OCI-LY7 (cell line): ENCODE measurements at regions not wholly inside any gene's neighbourhood (a gene's known extent, or its start where the extent isn't known, plus 50 kb on each side); places are given as distances from the start of the nearest gene placed in this dataset.

Source experiments
- BruUV-seq: library from RNA; stranded (reverse); fragments of 400-500 nt; replicated peaks from 2 replicates; lab custom pipeline; 2021; lab: Mats Ljungman, UMichigan
- CTCF ChIA-PET: fragments of 300-600 bp; sonication (Branson Sonifier 250); formaldehyde crosslinking; loops from one replicate; lab custom pipeline; 2022; ENCODE audit warnings: antibody characterized with exemption; ENCODE audit not compliant: unreplicated experiment; lab: Charles Lee
- POLR2A ChIA-PET: fragments of 300-600 bp; sonication (Branson Sonifier 250); formaldehyde crosslinking; loops from one replicate; lab custom pipeline; 2022; ENCODE audit warnings: antibody characterized with exemption; lab: Charles Lee
- DNase-seq: peaks from one replicate; pipeline ENCODE4 v3.0.0-alpha.2; 2015; ENCODE audit warnings: low spot score
- H2AFZ ChIP-seq: fragments of 200-600 bp; sonication (generic), shearing (Covaris generic); 2 replicates; pipeline ENCODE4 v1.6.1; 2014; ENCODE audit warnings: mild to moderate bottlenecking, antibody characterized with exemption, low read length, moderate library complexity
- H3K27ac ChIP-seq: fragments of 200-600 bp; sonication (generic); 2 replicates; pipeline ENCODE4 v1.5.1; 2014; ENCODE audit warnings: mixed run types, low read depth, mild to moderate bottlenecking, moderate library complexity, low read length, inconsistent platforms; ENCODE audit not compliant: poor library complexity, severe bottlenecking
- H3K36me3 ChIP-seq: fragments of 200-600 bp; sonication (generic); 2 replicates; pipeline ENCODE4 v1.6.1; 2014; ENCODE audit warnings: mild to moderate bottlenecking, antibody characterized with exemption, low read length, moderate library complexity, mixed read lengths; ENCODE audit not compliant: insufficient read depth
- H3K4me1 ChIP-seq: fragments of 200-600 bp; sonication (generic); 2 replicates; pipeline ENCODE4 v1.5.1; 2014; ENCODE audit warnings: mild to moderate bottlenecking, low read length; ENCODE audit not compliant: insufficient read depth, poor library complexity, severe bottlenecking
- H3K4me2 ChIP-seq: fragments of 200-600 bp; sonication (generic); 2 replicates; pipeline ENCODE4 v1.6.1; 2014; ENCODE audit warnings: mild to moderate bottlenecking, low read length
- H3K4me3 ChIP-seq: fragments of 200-600 bp; sonication (generic); 2 replicates; pipeline ENCODE4 v1.5.1; 2014; ENCODE audit warnings: mild to moderate bottlenecking, low read depth, low read length; ENCODE audit not compliant: poor library complexity, severe bottlenecking
- H3K79me2 ChIP-seq: fragments of 200-600 bp; sonication (generic); 2 replicates; pipeline ENCODE4 v1.6.1; 2016; ENCODE audit warnings: low read depth, mild to moderate bottlenecking, low read length, moderate library complexity, mixed read lengths; ENCODE audit not compliant: insufficient read depth
- H3K9me2 ChIP-seq: fragments of 200-600 bp; sonication (generic); 2 replicates; pipeline ENCODE4 v1.6.1; 2016; ENCODE audit warnings: mild to moderate bottlenecking, low read length, mixed read lengths; ENCODE audit not compliant: insufficient read depth
- H3K9me3 ChIP-seq: fragments of 200-600 bp; sonication (generic); 2 replicates; pipeline ENCODE4 v1.6.1; 2014; ENCODE audit warnings: mild to moderate bottlenecking, mixed run types, low read length, mixed read lengths
- H4K20me1 ChIP-seq: fragments of 200-600 bp; sonication (generic); 2 replicates; pipeline ENCODE4 v1.6.1; 2014; ENCODE audit warnings: mild to moderate bottlenecking, antibody characterized with exemption, low read length, moderate library complexity, mixed read lengths; ENCODE audit not compliant: insufficient read depth
- CTCF ChIP-seq: fragments of 200-600 bp; sonication (generic); conservative IDR thresholded peaks from 2 replicates; pipeline ENCODE4 v1.5.1; 2014; ENCODE audit warnings: mild to moderate bottlenecking, antibody characterized with exemption, low read length, moderate library complexity, mixed read lengths
- EZH2phosphoT487 ChIP-seq: fragments of 200-600 bp; sonication (generic); IDR thresholded peaks from 2 replicates; pipeline ENCODE4 v1.6.1; 2018; ENCODE audit warnings: low read depth, borderline replicate concordance, mild to moderate bottlenecking, mixed run types, antibody characterized with exemption, low read length, moderate library complexity, mixed read lengths
- intact Hi-C: fragments of 100-400 bp; cut with micrococcal nuclease; formaldehyde crosslinking; loops from one replicate; pipeline ENCODE4 v1.10.0; 2022; ENCODE audit not compliant: unreplicated experiment

GRCh38 chr5:97471951-97472350 is 288.9 kb upstream of the RIOK2 start:
- CTCF ChIA-PET = no interaction called here
- POLR2A ChIA-PET = no interaction called here
- H3K79me2 ChIP-seq = no peaks in the 10 kb centered on the region
- intact Hi-C loops = no loop called here
- no peaks in the 10 kb centered on the region for H4K20me1 ChIP-seq
- H3K36me3 ChIP-seq = no peaks in the 10 kb centered on the region
- no peak overlapping the region for H3K4me3 ChIP-seq
- H2AFZ ChIP-seq = no peak overlapping the region
- H3K4me2 ChIP-seq = no peak overlapping the region
- no peaks in the 10 kb centered on the region for H3K9me3 ChIP-seq
- no peak for TF ChIP-seq CTCF
- no peak for TF ChIP-seq EZH2phosphoT487
- no TSS peak for BruUV-seq
- no peak for DNase-seq
- H3K9me2 ChIP-seq = no peaks in the 10 kb centered on the region
- no peaks in the 10 kb centered on the region for H3K4me1 ChIP-seq
- no peak overlapping the region for H3K27ac ChIP-seq

- Histone ChIP-seq H3K4me2 (no peak overlapping the region), H3K27ac (no peak overlapping the region), H3K36me3 (no peaks in the 10 kb centered on the region), H3K79me2 (no peaks in the 10 kb centered on the region), H3K9me3 (no peaks in the 10 kb centered on the region), H2AFZ (no peak overlapping the region), H3K4me3 (no peak overlapping the region), H3K9me2 (no peaks in the 10 kb centered on the region), H3K4me1 (no peaks in the 10 kb centered on the region), H4K20me1 (no peaks in the 10 kb centered on the region)
- BruUV-seq = no TSS peak
- TF ChIP-seq CTCF (no peak), EZH2phosphoT487 (no peak)
- intact Hi-C loops = no loop called here
- no peak for DNase-seq
- CTCF ChIA-PET = no interaction called here
- POLR2A ChIA-PET = interaction anchor here (0.7 to 1.2 kb wide), 2 partner anchors 12 to 662 kb away, joined by 4 to 5 read pairs; no protein-coding TSS in a partner anchor
Measured at GRCh38 chr5:97475847-97476246, 292.8 kb upstream of the RIOK2 start.

GRCh38 chr5:97476852-97477534 is 293.9 kb upstream of the RIOK2 start:
- no peak overlapping the region for H3K27ac ChIP-seq
- CTCF ChIA-PET = no interaction called here

More at GRCh38 chr5:97476852-97477534, 293.9 kb upstream of the RIOK2 start:
- intact Hi-C loops = no loop called here
- H3K36me3 ChIP-seq = no peaks in the 10 kb centered on the region
- H3K4me2 ChIP-seq = no peak overlapping the region
- DNase-seq = no peak
- no peak overlapping the region for H3K4me3 ChIP-seq
- H4K20me1 ChIP-seq = no peaks in the 10 kb centered on the region
- no peaks in the 10 kb centered on the region for H3K79me2 ChIP-seq
- no peaks in the 10 kb centered on the region for H3K4me1 ChIP-seq
- TF ChIP-seq CTCF (no peak), EZH2phosphoT487 (no peak)
- H2AFZ ChIP-seq = no peak overlapping the region
- no peaks in the 10 kb centered on the region for H3K9me2 ChIP-seq
- BruUV-seq = no TSS peak
- H3K9me3 ChIP-seq = no peaks in the 10 kb centered on the region
- POLR2A ChIA-PET = interaction anchor here (0.6 kb wide), 1 partner anchor 746 kb away, joined by 7 read pairs; no protein-coding TSS in a partner anchor
